BJ (cell line): ENCODE measurements at regions not wholly inside any gene's neighbourhood (a gene's known extent, or its start where the extent isn't known, plus 50 kb on each side); places are given as distances from the start of the nearest gene placed in this dataset.

Source experiments
- CTCF ChIA-PET: fragments of 350-600 bp; formaldehyde crosslinking; extraction: SDS; loops from one replicate; lab custom pipeline; 2021; ENCODE audit warnings: antibody characterized with exemption, inconsistent platforms; lab: Yijun Ruan, JAX
- POLR2A ChIA-PET: fragments of 300-600 bp; sonication (Branson Sonifier 250); formaldehyde crosslinking; extraction: SDS; loops from one replicate; lab custom pipeline; 2021; ENCODE audit warnings: antibody characterized with exemption; lab: Charles Lee
- DNase-seq: peaks from one replicate; pipeline ENCODE4 v3.0.0-alpha.2; 2011; ENCODE audit warnings: low read depth
- H3K27me3 ChIP-seq: 2 replicates; pipeline ENCODE4 v1.6.0; 2011; ENCODE audit warnings: low read length; ENCODE audit not compliant: control insufficient read depth, insufficient read depth
- H3K36me3 ChIP-seq: 2 replicates; pipeline ENCODE4 v1.5.1; 2011; ENCODE audit warnings: low read length; ENCODE audit not compliant: control insufficient read depth, insufficient read depth
- H3K4me3 ChIP-seq: 2 replicates; pipeline ENCODE4 v1.5.1; 2011; ENCODE audit warnings: low read depth, mild to moderate bottlenecking, control low read depth, low read length
- TF ChIP-seq, protein P1 (sequence below): IDR thresholded peaks from 2 replicates; pipeline ENCODE4 v1.5.1; 2011; ENCODE audit warnings: low read depth, mild to moderate bottlenecking, control low read depth, inconsistent platforms, low read length, moderate library complexity; ENCODE audit not compliant: insufficient read depth

DNA sequence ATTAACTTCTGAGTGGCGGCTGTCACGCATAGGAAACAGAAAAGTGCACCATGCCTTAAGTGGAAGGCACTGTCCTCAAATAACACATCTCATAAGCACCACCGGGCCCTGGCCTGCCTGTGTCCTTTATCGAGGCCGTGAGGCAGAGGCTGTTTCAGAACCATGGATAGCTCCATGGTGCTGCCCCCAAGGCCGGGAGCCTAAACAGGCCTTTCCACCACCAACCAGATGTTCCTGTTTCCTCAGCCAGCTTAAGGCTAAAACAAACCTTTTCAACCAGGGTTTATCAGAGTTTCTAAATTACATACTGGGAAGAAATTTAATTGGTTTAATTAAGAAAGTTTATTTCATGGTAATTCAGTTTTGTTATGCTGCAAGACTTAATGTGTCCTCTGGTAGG lies 114.4 kb downstream of the DMRTA2 start:
- no peaks in the 10 kb centered on the region for H3K27me3 ChIP-seq
- TF ChIP-seq, protein P1, sequence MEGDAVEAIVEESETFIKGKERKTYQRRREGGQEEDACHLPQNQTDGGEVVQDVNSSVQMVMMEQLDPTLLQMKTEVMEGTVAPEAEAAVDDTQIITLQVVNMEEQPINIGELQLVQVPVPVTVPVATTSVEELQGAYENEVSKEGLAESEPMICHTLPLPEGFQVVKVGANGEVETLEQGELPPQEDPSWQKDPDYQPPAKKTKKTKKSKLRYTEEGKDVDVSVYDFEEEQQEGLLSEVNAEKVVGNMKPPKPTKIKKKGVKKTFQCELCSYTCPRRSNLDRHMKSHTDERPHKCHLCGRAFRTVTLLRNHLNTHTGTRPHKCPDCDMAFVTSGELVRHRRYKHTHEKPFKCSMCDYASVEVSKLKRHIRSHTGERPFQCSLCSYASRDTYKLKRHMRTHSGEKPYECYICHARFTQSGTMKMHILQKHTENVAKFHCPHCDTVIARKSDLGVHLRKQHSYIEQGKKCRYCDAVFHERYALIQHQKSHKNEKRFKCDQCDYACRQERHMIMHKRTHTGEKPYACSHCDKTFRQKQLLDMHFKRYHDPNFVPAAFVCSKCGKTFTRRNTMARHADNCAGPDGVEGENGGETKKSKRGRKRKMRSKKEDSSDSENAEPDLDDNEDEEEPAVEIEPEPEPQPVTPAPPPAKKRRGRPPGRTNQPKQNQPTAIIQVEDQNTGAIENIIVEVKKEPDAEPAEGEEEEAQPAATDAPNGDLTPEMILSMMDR: no peak
- no peak overlapping the region for H3K4me3 ChIP-seq
- ChIA-PET POLR2A (no interaction called here), CTCF (interaction anchor here (0.6 kb wide), 1 partner anchor 249 kb away, joined by 3 read pairs; no protein-coding TSS in a partner anchor)
- DNase-seq: no peak
- H3K36me3 ChIP-seq: no peaks in the 10 kb centered on the region

DNA sequence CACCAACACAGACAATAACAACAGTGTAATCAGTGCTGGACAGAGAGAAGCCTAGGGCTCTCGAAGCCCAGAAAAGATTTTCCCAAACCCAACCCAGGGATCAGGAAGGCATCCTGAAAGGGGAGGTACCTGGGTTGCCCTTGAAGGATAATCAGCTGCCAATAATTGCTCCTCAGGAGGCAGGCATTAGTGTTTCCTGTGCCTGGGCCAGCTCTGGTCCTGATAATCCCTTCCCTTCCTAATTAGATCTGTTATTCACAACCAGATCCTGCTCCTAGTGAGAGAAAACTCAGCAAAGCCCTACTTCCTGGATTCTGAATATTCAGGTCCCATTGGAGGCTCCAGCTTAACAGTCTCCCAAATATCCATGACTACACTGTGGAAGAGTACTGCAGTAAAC lies 117.4 kb downstream of the DMRTA2 start:
- POLR2A ChIA-PET: no interaction called here
- CTCF ChIA-PET: no interaction called here

DNA sequence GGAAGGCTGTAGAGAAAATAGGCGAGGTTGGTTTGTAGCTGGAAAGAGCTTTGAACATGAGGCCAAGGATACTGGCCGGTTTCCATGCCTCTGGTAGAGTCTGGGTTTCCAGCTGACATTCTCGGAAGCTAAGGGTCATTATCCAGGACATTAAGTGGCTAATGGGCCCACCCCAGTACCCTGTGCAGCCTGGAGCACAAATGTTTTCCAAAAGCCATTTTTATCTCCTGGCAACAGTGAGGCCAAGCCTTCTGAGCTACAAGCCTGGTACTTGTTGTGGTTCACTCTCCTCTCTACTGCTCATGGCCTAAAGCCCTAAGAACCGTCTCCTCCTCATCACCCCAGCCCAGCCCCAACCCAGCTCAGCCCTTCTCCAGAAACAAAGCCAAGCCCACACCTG lies 122.9 kb downstream of the DMRTA2 start:
- no peak for DNase-seq
- TF ChIP-seq, protein P1: no peak
- Histone ChIP-seq H3K36me3 (no peaks in the 10 kb centered on the region), H3K27me3 (no peaks in the 10 kb centered on the region), H3K4me3 (no peak overlapping the region)
- CTCF ChIA-PET: no interaction called here
- POLR2A ChIA-PET: no interaction called here

More for the DNA sequence above, 117.4 kb downstream of the DMRTA2 start:
- Histone ChIP-seq H3K27me3 (no peaks in the 10 kb centered on the region), H3K36me3 (no peaks in the 10 kb centered on the region), H3K4me3 (no peak overlapping the region)
- TF ChIP-seq, protein P1: no peak
- DNase-seq: no peak

DNA sequence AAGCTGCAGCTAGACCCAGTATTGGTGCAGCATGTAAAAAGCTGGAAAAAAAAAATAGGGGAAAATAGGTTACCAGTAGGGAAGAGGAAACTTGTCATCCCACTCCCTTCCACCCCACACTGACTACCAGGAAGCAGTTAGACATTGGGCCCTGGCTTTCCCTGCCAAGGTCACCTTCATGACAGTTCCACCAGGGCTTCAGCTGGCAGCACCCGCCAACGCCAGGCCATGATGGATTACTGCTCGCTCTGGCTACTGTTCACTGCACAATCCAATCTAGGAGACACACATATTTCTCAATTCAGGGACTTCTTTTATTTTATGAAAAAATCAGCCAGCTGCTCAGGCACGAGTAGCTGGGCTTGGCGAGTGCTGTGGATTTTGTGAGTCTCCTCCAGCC lies 127.7 kb downstream of the DMRTA2 start:
- CTCF ChIA-PET: interaction anchor here (0.6 kb wide), 1 partner anchor 50 kb away, joined by 4 read pairs; no protein-coding TSS in a partner anchor
- H3K27me3 ChIP-seq: no peaks in the 10 kb centered on the region
- no peaks in the 10 kb centered on the region for H3K36me3 ChIP-seq
- POLR2A ChIA-PET: no interaction called here
- no peak overlapping the region for H3K4me3 ChIP-seq
- no peak for DNase-seq
- TF ChIP-seq, protein P1: no peak

DNA sequence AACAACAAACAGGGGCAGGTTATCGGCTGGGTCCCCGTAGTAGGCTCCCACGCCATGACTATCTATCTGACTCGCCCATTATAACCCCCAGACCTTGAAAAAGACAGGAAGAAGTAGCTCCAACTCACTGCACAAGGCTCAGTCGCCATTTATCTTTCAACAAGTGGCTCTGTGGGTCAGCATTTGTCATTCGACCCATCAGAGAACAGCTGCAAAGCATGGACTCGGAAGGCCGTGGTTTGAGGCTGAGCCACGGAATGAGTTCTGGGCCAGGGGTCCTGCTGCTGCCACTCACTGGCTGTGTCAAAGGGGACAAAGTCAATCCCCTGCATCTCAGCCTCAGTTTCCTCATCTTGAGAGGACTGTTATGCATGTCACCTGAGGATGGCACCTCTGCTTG lies 131.0 kb downstream of the DMRTA2 start:
- CTCF ChIA-PET: no interaction called here
- Histone ChIP-seq H3K4me3 (no peak overlapping the region), H3K36me3 (no peaks in the 10 kb centered on the region), H3K27me3 (no peaks in the 10 kb centered on the region)
- POLR2A ChIA-PET: no interaction called here
- DNase-seq: no peak
- TF ChIP-seq, protein P1: no peak
